T-helper 2 cell (primary cell): ENCODE measurements at regions not wholly inside any gene's neighbourhood (a gene's known extent, or its start where the extent isn't known, plus 50 kb on each side); places are given as distances from the start of the nearest gene placed in this dataset.
"Not testable (repeated sequence)": the region's sequence is repeated elsewhere in the genome, so short reads cannot be mapped to it uniquely, and the experiment has no call there.

Source experiments
- DNase-seq, 5 experiments: peaks; one replicate each; pipeline versions ENCODE4 v3.0.0 to v3.0.0-alpha.2; 2012 to 2022

- peak in 1 of 5 experiments; percentile 53 for DNase-seq
Measured at GRCh38 chr4:9604893-9605190, 160.6 kb downstream of the DEFB131A start.

- peak in 1 of 5 experiments; percentile 32 for DNase-seq
Measured at GRCh38 chr4:9608300-9608699, 164.1 kb downstream of the DEFB131A start.

GRCh38 chr4:9610321-9610720 lies 166.1 kb downstream of the DEFB131A start:
- not testable (repeated sequence) for DNase-seq

- DNase-seq, result no peak
Measured at GRCh38 chr4:9611101-9611500, 166.9 kb downstream of the DEFB131A start.

- not testable (repeated sequence) for DNase-seq
Measured at GRCh38 chr4:9636411-9636810, 145.0 kb upstream of the DRD5 start.

GRCh38 chr4:9659678-9660077 lies 121.8 kb upstream of the DRD5 start:
- DNase-seq, result peak in 2 of 5 experiments; percentile 2 to 13

- not testable (repeated sequence) for DNase-seq
Measured at GRCh38 chr4:9660955-9661354, 120.5 kb upstream of the DRD5 start.

- peak in 1 of 5 experiments; percentile 8 for DNase-seq
Measured at GRCh38 chr4:9670725-9671124, 110.7 kb upstream of the DRD5 start.

GRCh38 chr4:9677357-9677756 lies 104.1 kb upstream of the DRD5 start:
- DNase-seq, result not testable (repeated sequence)

GRCh38 chr4:9679704-9680478 lies 101.5 kb upstream of the DRD5 start:
- no peak for DNase-seq

GRCh38 chr4:9683174-9683573 lies 98.3 kb upstream of the DRD5 start:
- DNase-seq, result not testable (repeated sequence)

GRCh38 chr4:9685016-9685415 lies 96.4 kb upstream of the DRD5 start:
- not testable (repeated sequence) for DNase-seq

GRCh38 chr4:9685692-9686091 lies 95.7 kb upstream of the DRD5 start:
- no peak for DNase-seq

- DNase-seq, result not testable (repeated sequence)
Measured at GRCh38 chr4:9690636-9691237, 90.7 kb upstream of the DRD5 start.

- DNase-seq, result peak; percentile 77 to 96 (median 87)
Measured at GRCh38 chr4:9691238-9692065, 90.0 kb upstream of the DRD5 start.

GRCh38 chr4:9692791-9693491 lies 88.5 kb upstream of the DRD5 start:
- not testable (repeated sequence) for DNase-seq

GRCh38 chr4:9694403-9694802 lies 87.0 kb upstream of the DRD5 start:
- DNase-seq, result not testable (repeated sequence)

GRCh38 chr4:9695994-9696393 lies 85.4 kb upstream of the DRD5 start:
- peak in 1 of 5 experiments; percentile 74 for DNase-seq

GRCh38 chr4:9696561-9696960 lies 84.9 kb upstream of the DRD5 start:
- DNase-seq, result not testable (repeated sequence)

- peak in 1 of 5 experiments; percentile 91 for DNase-seq
Measured at GRCh38 chr4:9702019-9702418, 79.4 kb upstream of the DRD5 start.

GRCh38 chr4:9702696-9703095 lies 78.7 kb upstream of the DRD5 start:
- DNase-seq, result not testable (repeated sequence)

- peak; percentile 22 to 89 (median 46) for DNase-seq
Measured at GRCh38 chr4:9703391-9703790, 78.0 kb upstream of the DRD5 start.

GRCh38 chr4:9704126-9704525 lies 77.3 kb upstream of the DRD5 start:
- peak in 1 of 5 experiments; percentile 64 for DNase-seq
